ENCODE measurements at regions not wholly inside any gene's neighbourhood (a gene's known extent, or its start where the extent isn't known, plus 50 kb on each side); places are given as distances from the start of the nearest gene placed in this dataset.

DNA sequence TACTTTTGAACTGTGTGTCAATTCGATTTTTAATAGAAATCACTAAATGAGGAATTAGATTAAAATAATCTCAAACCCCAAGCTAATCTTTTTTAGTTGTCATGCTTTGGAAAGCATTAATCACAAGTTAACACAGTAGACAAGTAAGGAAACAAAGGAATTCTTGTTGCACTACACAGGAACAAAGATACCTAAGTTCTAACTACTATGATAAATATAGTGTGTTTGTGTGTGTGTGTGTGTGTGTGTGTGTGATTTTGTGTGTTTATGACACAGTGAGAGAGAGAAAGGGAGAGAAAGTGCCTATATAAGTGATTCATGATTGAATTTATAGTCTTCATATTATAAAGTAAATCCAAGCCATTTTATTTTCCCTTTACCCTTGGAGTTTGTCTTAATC lies 931.4 kb downstream of the PCDH7 start:
- TF ChIP-seq, protein P1, sequence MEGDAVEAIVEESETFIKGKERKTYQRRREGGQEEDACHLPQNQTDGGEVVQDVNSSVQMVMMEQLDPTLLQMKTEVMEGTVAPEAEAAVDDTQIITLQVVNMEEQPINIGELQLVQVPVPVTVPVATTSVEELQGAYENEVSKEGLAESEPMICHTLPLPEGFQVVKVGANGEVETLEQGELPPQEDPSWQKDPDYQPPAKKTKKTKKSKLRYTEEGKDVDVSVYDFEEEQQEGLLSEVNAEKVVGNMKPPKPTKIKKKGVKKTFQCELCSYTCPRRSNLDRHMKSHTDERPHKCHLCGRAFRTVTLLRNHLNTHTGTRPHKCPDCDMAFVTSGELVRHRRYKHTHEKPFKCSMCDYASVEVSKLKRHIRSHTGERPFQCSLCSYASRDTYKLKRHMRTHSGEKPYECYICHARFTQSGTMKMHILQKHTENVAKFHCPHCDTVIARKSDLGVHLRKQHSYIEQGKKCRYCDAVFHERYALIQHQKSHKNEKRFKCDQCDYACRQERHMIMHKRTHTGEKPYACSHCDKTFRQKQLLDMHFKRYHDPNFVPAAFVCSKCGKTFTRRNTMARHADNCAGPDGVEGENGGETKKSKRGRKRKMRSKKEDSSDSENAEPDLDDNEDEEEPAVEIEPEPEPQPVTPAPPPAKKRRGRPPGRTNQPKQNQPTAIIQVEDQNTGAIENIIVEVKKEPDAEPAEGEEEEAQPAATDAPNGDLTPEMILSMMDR (IDR thresholded peaks at IDR 0.05): no peak
- TF ChIP-seq POLR2A (IDR thresholded peaks at IDR 0.05): no peak

Measured in right lobe of liver (tissue), 4 donors.